Hematopoietic multipotent progenitor cell treated with erythropoietin and hydrocortisone succinate and interleukin-3 and kit ligand, for 15 days (in vitro differentiated cells): ENCODE measurements at regions not wholly inside any gene's neighbourhood (a gene's known extent, or its start where the extent isn't known, plus 50 kb on each side); places are given as distances from the start of the nearest gene placed in this dataset.

ENCODE experiments used
- DNase-seq: peaks from one replicate; pipeline ENCODE4 v3.0.0-alpha.2; 2015; ENCODE audit warnings: low spot score

- DNase-seq: no peak
These were observed 735.6 kb downstream of the BRD1 start for GRCh38 chr22:49091917-49092545.

DNA sequence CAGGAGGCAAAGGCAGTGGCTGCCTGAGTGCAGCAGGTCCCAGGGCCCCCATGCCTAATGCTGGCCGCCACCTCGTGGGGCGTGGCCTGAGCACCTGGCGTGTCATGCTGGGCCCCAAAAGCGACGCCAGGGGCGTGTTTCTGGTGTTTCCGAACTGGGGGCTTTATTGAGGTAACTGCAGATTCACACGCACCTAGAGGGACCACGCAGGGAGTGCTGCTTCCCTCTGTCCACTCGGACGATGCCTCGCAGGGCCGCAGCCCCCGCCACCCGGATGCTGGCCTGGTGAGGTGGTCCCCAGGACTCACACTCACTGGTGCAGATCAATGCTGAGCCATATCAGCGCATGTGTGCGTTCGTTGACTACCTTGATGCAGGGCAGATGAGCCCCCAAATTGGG, 736.2 kb downstream of the BRD1 start:
- DNase-seq: no peak

DNA sequence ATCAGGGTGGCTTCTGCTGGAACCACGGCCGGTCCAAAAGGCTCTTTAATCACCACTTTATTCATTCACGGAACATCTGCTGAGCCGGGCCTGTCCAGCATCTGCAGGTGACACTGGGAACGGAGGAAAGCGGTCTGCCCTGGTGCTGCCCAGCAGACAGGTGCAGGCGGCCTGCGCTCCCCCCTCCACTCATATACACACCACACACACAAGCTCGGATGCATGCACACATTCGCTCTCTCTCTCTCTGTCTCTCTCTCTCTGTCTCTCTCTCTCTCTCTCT, 736.9 kb downstream of the BRD1 start:
- DNase-seq: no peak

DNA sequence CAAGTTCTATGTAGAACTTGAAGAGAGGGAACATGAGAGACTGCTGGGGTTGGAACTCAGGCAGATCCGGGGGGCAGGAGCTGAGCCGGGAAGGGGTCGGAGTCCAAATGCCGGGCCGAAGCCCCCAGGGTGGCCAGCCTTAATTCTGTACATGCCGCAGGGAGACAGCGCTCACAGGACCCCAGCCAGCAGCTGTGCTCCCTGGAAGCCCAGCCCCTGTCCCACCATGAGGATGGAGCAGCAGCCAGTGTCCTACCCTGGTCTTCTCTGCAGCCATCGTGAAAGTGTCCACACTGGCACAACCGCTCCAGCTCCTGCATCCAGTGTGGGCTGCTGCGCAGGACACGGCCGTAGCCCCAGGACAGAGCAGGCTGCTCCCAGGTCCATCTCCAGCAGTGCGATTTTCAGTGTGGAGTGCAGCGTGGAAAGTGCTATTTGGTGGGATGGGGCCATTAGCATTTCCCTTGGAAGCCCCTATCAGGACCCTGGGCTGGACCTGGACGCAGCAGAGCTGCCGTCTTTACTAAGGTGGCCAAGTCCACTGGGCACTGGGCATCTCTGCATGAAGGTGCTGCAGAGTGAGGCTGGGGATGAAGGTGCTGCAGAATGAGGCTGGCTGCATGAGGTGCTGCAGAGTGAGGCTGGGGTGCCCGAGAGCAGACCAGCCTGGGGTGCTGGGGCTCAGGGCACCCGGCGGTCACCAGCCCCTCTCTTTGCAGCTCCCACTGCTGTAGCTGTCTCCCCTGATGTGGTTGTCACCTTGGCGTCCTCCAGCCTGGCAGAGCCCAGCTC, 737.4 kb downstream of the BRD1 start:
- no peak for DNase-seq

DNA sequence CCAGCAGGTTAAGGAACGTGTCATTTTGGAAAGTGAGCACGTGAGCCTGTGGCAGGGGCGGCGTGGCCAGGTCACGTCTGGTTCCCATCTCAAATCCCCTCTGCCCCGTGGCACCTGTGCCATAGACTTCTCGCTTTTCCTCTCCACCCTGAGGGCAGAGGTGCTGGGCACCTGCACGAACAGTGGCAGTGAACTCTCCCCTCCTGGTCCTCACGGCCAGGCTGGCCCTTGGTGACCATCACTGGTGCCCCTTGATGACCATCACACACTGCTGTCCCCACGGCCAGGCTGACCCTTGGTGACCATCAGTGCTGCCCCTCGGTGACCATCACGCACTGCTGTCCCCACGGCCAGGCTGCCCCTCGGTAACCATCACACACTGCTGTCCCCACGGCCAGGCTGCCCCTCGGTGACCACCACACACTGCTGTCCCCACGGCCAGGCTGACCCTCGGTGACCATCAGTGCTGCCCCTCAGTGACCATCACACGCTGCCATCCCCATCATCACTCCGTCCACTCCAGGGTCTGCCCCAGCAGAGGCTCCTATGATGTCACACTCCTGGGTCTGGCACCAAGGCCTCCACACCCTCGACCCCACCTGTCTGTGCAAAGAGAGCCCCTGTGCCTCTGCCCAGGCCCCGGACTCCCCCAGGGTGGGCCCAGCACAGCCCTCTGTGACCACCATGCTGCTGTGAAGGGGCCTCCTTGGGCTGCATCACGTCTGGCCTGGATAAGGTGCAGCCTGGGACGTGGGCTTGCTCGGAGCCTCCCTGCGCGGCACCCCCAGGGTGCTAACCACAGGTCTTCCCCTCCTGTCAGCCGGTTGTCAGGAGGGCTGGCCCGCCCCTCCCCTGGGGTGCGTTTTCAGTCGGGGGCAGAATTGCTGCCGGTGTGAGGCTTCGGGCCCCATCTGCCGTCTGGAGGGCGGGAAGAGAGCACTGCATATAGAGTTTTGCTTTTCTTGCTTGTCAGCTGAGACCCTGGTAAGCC, 738.6 kb downstream of the BRD1 start:
- DNase-seq: no peak

DNA sequence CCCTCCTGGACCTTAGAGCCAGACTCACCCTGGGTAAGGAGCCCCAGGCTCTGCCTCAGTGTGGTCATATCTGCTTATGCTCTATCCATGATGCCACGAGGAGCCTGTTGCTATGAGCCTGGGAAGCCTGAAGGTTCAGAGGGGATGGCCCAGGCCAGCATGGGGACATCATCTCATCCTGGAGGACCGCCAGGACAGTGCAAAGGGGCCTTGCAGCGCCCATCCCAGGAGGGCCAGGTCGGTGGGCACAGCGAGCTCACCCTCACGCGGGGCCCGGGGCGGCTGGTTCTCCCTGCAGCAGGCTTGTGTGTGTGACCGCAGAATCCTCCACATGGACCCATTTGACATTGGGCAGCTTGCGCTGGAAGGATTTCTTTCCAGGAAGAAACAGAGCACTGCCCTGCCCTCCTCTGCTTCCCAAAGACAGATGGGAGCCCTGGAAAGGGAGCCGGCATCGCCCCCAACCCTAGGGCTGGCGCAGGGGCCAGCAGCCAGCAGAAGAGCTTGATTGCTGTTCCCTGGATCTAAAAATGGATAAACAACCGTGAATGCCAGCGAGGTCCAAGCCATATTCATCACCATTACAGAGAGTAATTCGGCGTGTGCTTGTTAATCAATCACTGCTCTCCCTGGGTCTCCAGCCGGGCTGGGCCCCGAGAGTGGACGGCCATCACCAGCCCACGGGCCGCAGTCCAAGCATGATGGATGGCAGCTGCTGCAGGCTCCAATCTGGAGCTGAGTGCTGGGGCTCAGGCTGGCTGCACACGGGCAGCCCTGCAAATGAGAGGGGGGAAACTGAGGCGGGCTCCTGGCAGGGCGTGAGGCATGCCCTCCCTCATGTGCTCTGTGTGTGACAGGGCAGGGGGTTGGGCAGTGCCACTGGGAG, 739.7 kb downstream of the BRD1 start:
- no peak for DNase-seq

- DNase-seq: no peak
These were observed 740.5 kb downstream of the BRD1 start for GRCh38 chr22:49087198-49087597.

DNA sequence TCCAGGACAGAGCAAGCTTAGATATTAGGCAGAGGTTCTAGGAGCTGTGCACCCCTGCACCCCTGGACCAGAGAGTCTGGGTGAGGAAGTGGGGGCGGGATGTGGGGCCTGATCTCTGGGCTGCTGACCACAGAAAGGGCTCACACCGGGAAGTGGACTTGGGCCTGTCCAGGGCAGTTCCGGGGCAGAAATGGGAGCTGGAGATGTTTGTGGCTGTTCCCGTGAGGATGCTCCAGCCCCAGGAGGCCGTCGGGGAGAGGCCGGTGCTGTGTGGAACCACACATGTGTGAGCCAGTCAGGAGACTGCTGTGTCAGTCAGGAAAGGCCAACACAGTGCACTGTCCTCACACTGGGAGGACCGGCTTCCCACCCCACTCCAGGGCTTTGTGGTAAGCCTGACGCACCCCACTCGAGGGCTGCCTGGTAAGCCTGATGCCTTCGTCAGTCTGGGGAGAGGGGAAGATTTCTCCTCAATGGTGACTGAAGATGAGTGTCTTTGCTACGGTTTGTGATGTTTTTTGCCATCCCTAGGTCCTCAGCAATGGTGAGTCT, 741.0 kb downstream of the BRD1 start:
- no peak for DNase-seq

DNA sequence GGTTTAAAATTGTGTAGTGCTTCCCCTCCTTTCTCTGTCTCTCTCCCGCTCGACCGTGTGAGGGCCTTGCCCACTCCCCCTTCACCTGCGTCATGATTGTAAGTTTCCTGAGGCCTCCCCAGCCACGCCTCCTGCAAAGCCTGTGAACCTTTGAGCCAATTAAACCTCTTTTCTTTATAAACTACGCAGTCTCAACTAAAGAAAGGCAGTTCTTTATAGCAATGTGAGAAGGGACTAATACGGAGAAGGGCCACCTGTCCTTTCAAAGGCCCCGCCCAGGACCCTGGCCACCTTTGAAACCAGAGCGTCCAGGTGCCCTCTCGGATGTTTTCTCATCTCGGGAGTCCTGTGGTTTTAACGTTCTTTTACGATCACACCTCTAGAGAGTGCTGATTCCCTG, 741.5 kb downstream of the BRD1 start:
- no peak for DNase-seq

GRCh38 chr22:49084206-49084605, 743.5 kb downstream of the BRD1 start:
- DNase-seq: peak; percentile 45

GRCh38 chr22:49083607-49084006, 744.1 kb downstream of the BRD1 start:
- no peak for DNase-seq

DNA sequence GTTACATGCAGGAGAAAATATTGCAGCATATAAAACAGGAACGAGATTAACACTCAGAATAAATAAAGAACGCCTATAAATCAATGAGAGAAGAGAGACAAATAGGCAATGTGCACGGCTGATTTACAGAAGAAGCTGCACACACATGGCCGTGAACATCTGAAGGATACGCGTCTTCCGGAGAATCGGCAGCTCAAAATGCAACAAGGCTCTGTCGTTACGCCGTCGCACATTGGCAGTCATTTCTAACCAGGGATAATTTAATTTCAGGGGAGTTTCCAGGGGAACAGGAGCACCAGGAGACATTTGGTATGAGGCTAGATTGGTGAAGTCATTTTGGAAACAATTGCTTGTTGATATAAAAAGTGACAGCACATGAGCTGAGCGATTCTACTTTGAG, 745.2 kb downstream of the BRD1 start:
- DNase-seq: no peak

GRCh38 chr22:49081926-49082325, 745.7 kb downstream of the BRD1 start:
- no peak for DNase-seq

- no peak for DNase-seq
These were observed 746.4 kb downstream of the BRD1 start for GRCh38 chr22:49081261-49081666.

DNA sequence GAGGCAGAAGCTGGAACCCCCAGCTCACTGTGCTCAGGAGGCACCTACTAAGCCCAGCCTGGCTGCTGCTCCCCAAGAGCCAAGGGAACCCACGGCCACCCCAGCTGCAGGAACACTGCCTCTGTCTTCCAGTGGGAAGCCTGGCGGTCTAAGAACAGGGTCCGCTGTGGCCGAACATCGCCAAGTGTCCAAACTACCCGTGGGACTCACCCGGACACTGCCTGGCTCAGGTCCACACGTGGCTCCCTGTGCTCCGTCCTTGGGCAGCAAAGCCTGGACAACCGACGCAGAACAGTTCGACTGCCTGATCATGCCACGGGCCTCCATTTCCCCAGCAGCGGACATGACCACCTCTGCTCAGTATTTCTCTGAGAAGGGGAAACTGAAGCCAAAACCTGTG, 747.0 kb downstream of the BRD1 start:
- no peak for DNase-seq

GRCh38 chr22:49079743-49080500, 747.8 kb downstream of the BRD1 start:
- no peak for DNase-seq

DNA sequence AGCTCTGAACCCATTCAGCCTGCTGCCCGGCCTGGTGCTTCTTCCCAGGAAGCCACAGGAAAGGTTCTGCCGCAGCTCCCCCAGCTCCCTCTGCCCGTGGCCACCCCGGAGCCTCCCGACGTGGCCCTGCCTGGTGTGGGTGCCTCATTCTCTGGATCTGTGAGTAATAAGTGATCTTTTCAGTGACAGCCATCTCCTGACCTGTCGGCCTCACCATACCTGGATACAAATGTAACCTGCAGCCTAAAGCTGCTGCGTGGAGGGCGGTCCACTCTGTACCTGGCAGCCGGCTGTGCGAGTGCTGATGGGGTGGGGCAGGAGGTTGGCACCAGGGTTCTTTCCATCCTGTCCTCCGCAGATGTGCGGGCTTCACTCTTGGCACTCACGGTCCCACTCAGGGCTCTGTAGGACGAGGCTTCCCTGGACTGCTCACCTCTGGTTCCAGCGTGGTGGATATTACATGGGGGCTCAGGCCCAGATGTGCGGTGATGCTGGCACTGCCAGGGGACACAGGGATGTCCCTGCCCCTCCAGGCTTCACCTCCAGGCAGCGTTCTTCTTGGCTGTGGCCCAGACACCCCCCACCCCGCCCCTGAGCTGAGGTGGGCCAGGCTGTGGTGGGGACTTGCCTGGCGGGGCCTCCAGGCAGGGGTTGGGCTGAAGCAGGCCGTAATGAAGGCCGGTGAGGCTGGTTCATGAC, 748.5 kb downstream of the BRD1 start:
- no peak for DNase-seq

- DNase-seq: no peak
These were observed 749.5 kb downstream of the BRD1 start for GRCh38 chr22:49078076-49078710.

GRCh38 chr22:49077586-49077985, 750.1 kb downstream of the BRD1 start:
- no peak for DNase-seq

DNA sequence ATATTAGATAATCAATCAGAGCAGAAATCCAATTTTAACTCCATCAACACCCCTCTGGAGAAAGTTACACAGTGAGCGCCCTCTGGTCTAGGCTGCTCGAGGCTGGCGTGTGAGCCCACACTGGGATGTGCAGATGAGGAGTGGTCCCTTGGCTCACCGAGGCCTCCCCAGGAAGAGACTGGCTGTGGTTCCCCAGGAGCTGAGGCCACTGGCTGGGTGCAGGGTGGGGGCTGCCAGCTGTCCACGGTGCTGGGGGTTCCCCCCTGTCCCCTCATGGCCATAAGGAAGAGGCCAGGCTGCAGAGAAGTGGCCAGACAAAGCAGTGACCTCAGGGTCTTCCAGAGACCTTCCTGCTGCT, 750.7 kb downstream of the BRD1 start:
- no peak for DNase-seq
